OCI-LY7 (cell line): ENCODE measurements at regions not wholly inside any gene's neighbourhood (a gene's known extent, or its start where the extent isn't known, plus 50 kb on each side); places are given as distances from the start of the nearest gene placed in this dataset.

Source experiments
- CTCF ChIP-seq: fragments of 200-600 bp; sonication (generic); conservative IDR thresholded peaks from 2 replicates; pipeline ENCODE4 v1.5.1; 2014; ENCODE audit warnings: mild to moderate bottlenecking, antibody characterized with exemption, low read length, moderate library complexity, mixed read lengths
- EZH2phosphoT487 ChIP-seq: fragments of 200-600 bp; sonication (generic); IDR thresholded peaks from 2 replicates; pipeline ENCODE4 v1.6.1; 2018; ENCODE audit warnings: low read depth, borderline replicate concordance, mild to moderate bottlenecking, mixed run types, antibody characterized with exemption, low read length, moderate library complexity, mixed read lengths

- no peak for TF ChIP-seq CTCF
- TF ChIP-seq EZH2phosphoT487, result no peak
Observed at GRCh38 chr13:89968470-89968869, 1379.0 kb upstream of the MIR17HG start.
